Neural progenitor cell (in vitro differentiated cells): ENCODE measurements at regions not wholly inside any gene's neighbourhood (a gene's known extent, or its start where the extent isn't known, plus 50 kb on each side); places are given as distances from the start of the nearest gene placed in this dataset.

ENCODE experiments used
- DNase-seq: peaks from one replicate; pipeline ENCODE4 v3.0.0-alpha.2; 2016; ENCODE audit warnings: low spot score
- H2AFZ ChIP-seq: fragments of 200-600 bp; sonication (generic); replicated peaks from 2 replicates; pipeline ENCODE4 v1.6.1; 2016; ENCODE audit warnings: antibody characterized with exemption
- H3F3A ChIP-seq: fragments of 200-600 bp; sonication (generic); 2 replicates; pipeline ENCODE4 v1.6.1; 2016; ENCODE audit warnings: antibody characterized with exemption, low read depth
- H3K27ac ChIP-seq: fragments of 200-600 bp; sonication (generic); 2 replicates; pipeline ENCODE4 v1.5.1; 2016; ENCODE audit warnings: mild to moderate bottlenecking
- H3K27me3 ChIP-seq: fragments of 200-600 bp; sonication (generic); 2 replicates; pipeline ENCODE4 v1.6.1; 2016; ENCODE audit warnings: mild to moderate bottlenecking, moderate library complexity
- H3K36me3 ChIP-seq: fragments of 200-600 bp; sonication (generic); 2 replicates; pipeline ENCODE4 v1.5.1; 2016
- H3K4me1 ChIP-seq: fragments of 200-600 bp; sonication (generic); 2 replicates; pipeline ENCODE4 v1.6.1; 2016; ENCODE audit warnings: mixed run types
- H3K4me2 ChIP-seq: fragments of 200-600 bp; sonication (generic); 2 replicates; pipeline ENCODE4 v1.6.1; 2016
- H3K4me3 ChIP-seq: fragments of 200-600 bp; sonication (generic); 2 replicates; pipeline ENCODE4 v1.5.1; 2016
- H3K79me2 ChIP-seq: fragments of 200-600 bp; sonication (generic); 2 replicates; pipeline ENCODE4 v1.6.1; 2016; ENCODE audit warnings: low read depth
- H3K9ac ChIP-seq: fragments of 200-600 bp; sonication (generic); 2 replicates; pipeline ENCODE4 v1.6.1; 2016
- H3K9me3 ChIP-seq: fragments of 200-600 bp; sonication (generic); 2 replicates; pipeline ENCODE4 v1.5.1; 2016; ENCODE audit warnings: low read depth
- H4K20me1 ChIP-seq: fragments of 200-600 bp; sonication (generic); 2 replicates; pipeline ENCODE4 v1.6.1; 2016; ENCODE audit warnings: low read depth
- H3K27ac Mint-ChIP-seq: 3 replicates; pipeline ENCODE4 v1.8.0; 2021; ENCODE audit warnings: mixed read lengths
- H3K27me3 Mint-ChIP-seq: 2 replicates; pipeline ENCODE4 v1.8.0; 2022; ENCODE audit warnings: low read depth, mild to moderate bottlenecking, inconsistent platforms, moderate library complexity, mixed read lengths; ENCODE audit not compliant: insufficient read depth
- H3K36me3 Mint-ChIP-seq: 3 replicates; pipeline ENCODE4 v1.8.0; 2021; ENCODE audit warnings: mixed read lengths
- H3K4me1 Mint-ChIP-seq: 3 replicates; pipeline ENCODE4 v1.8.0; 2021; ENCODE audit warnings: mixed read lengths
- H3K4me3 Mint-ChIP-seq: 3 replicates; pipeline ENCODE4 v1.8.0; 2021; ENCODE audit warnings: mild to moderate bottlenecking, moderate library complexity, mixed read lengths
- H3K9me3 Mint-ChIP-seq: 3 replicates; pipeline ENCODE4 v1.8.0; 2020; ENCODE audit warnings: mixed read lengths
- EZH2 ChIP-seq: fragments of 200-600 bp; sonication (generic); IDR thresholded peaks from 2 replicates; pipeline ENCODE4 v1.6.1; 2017; ENCODE audit warnings: antibody characterized with exemption, mild to moderate bottlenecking, moderate library complexity
- EZH2phosphoT487 ChIP-seq: fragments of 200-600 bp; sonication (generic); IDR thresholded peaks from 2 replicates; pipeline ENCODE4 v1.6.1; 2017; ENCODE audit warnings: antibody characterized with exemption
- TF ChIP-seq, protein P1 (sequence below): fragments of 200-600 bp; sonication (generic); IDR thresholded peaks from 2 replicates; pipeline ENCODE4 v1.5.1; 2017; ENCODE audit warnings: antibody characterized with exemption, mild to moderate bottlenecking

DNA sequence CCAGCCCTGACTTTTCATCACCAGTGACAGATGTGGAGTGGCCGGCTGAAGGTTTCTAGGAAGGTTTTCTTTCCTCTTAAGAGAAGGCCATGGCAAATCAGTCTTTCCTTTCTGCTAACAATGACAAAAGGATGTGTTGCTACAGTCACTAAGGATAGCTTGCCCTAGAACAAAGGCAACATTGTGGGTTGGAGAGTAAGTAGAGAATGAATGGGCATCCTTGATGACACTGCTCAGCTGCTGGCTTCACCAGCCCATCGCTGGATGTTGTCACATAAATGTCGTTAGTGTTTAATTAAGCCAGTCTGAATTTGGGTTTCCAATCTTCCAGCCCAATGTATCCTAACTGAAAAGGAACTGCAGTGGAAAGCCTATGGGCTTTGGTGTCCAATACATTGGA, 168.4 kb downstream of the ZIC5 start:
- H3K79me2 ChIP-seq, result no peaks in the 10 kb centered on the region
- Mint-ChIP-seq H3K9me3 (no peaks in the 10 kb centered on the region), H3K36me3 (peaks cover 15% of the 10 kb centered on the region), H3K4me1 (peaks cover 76% of the 10 kb centered on the region), H3K27me3 (peaks cover 2% of the 10 kb centered on the region), H3K4me3 (no peak overlapping the region), H3K27ac (no peak overlapping the region)
- H3K4me1 ChIP-seq, result peaks cover 61% of the 10 kb centered on the region
- no peak overlapping the region for H3K27ac ChIP-seq
- no peaks in the 10 kb centered on the region for H3K27me3 ChIP-seq
- no peaks in the 10 kb centered on the region for H3K9me3 ChIP-seq
- TF ChIP-seq EZH2phosphoT487, result no peak
- TF ChIP-seq, protein P1, sequence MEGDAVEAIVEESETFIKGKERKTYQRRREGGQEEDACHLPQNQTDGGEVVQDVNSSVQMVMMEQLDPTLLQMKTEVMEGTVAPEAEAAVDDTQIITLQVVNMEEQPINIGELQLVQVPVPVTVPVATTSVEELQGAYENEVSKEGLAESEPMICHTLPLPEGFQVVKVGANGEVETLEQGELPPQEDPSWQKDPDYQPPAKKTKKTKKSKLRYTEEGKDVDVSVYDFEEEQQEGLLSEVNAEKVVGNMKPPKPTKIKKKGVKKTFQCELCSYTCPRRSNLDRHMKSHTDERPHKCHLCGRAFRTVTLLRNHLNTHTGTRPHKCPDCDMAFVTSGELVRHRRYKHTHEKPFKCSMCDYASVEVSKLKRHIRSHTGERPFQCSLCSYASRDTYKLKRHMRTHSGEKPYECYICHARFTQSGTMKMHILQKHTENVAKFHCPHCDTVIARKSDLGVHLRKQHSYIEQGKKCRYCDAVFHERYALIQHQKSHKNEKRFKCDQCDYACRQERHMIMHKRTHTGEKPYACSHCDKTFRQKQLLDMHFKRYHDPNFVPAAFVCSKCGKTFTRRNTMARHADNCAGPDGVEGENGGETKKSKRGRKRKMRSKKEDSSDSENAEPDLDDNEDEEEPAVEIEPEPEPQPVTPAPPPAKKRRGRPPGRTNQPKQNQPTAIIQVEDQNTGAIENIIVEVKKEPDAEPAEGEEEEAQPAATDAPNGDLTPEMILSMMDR, result no peak
- no peak for TF ChIP-seq EZH2
- no peaks in the 10 kb centered on the region for H3K36me3 ChIP-seq
- H3K4me2 ChIP-seq, result peak overlapping the region; percentile 41
- no peak overlapping the region for H3K4me3 ChIP-seq
- no peak for DNase-seq
- no peak overlapping the region for H3K9ac ChIP-seq
- no peaks in the 10 kb centered on the region for H4K20me1 ChIP-seq
- H2AFZ ChIP-seq, result no peak overlapping the region
- H3F3A ChIP-seq, result peaks cover 39% of the 10 kb centered on the region

DNA sequence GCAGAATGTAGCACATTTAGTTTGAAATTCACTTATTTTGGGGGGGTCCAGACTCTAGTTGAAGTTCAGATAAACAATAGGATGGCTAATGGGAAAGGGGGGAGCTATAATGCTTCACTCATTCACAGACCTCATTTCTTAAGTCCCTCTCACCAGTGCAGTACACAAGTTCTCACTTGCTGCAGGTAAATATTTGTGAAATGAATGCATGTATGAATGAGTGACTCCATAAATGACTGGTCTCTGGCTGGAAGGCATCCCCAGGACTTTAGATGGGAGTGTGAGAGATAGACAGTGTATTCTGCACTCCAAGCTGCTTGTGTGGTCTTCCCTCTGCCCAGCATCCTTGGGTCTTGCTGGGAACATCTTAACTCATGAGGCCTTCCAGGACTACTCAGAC, 169.2 kb downstream of the ZIC5 start:
- peaks cover 80% of the 10 kb centered on the region for H3K4me1 Mint-ChIP-seq
- no peak overlapping the region for H3K4me3 ChIP-seq
- no peak for DNase-seq
- no peak overlapping the region for H3K4me2 ChIP-seq
- H3K27me3 ChIP-seq, result no peaks in the 10 kb centered on the region
- H3K79me2 ChIP-seq, result no peaks in the 10 kb centered on the region
- no peak overlapping the region for H3K27ac ChIP-seq
- no peak overlapping the region for H3K9ac ChIP-seq
- no peaks in the 10 kb centered on the region for H3K9me3 Mint-ChIP-seq
- no peaks in the 10 kb centered on the region for H3K36me3 ChIP-seq
- H3F3A ChIP-seq, result peaks cover 46% of the 10 kb centered on the region
- H3K27ac Mint-ChIP-seq, result no peak overlapping the region
- no peaks in the 10 kb centered on the region for H4K20me1 ChIP-seq
- peaks cover 68% of the 10 kb centered on the region for H3K4me1 ChIP-seq
- H3K4me3 Mint-ChIP-seq, result peak overlapping the region; percentile 30
- H3K36me3 Mint-ChIP-seq, result peaks cover 14% of the 10 kb centered on the region
- H3K27me3 Mint-ChIP-seq, result peaks cover 2% of the 10 kb centered on the region
- TF ChIP-seq, protein P1, result no peak
- TF ChIP-seq EZH2 (no peak), EZH2phosphoT487 (no peak)
- H2AFZ ChIP-seq, result no peak overlapping the region
- H3K9me3 ChIP-seq, result no peaks in the 10 kb centered on the region

DNA sequence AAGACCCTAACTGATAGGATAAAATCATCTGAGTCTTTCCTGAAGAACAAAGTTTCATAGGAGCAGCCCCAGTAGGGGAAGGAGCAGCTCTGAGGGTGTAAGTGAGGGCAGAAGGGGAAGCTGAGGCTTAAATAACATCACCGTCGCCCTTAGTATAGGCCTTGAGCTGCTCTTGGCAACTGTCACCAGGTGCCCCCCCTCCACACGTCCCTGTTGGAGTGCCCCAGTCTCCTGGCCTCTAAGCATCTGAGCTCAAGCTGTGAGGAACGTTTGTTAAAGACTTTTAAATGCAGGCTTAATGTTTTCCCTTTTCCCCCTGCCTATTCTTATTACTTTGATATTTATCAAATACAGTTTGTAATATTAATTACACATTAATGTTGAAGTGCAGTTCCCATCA, 170.6 kb downstream of the ZIC5 start:
- Mint-ChIP-seq H3K27ac (no peak overlapping the region), H3K9me3 (no peaks in the 10 kb centered on the region), H3K4me1 (peaks cover 75% of the 10 kb centered on the region), H3K36me3 (peaks cover 10% of the 10 kb centered on the region), H3K4me3 (no peak overlapping the region), H3K27me3 (peaks cover 2% of the 10 kb centered on the region)
- Histone ChIP-seq H3K79me2 (no peaks in the 10 kb centered on the region), H3K27ac (no peak overlapping the region), H3K4me2 (peak overlapping the region; percentile 51), H2AFZ (no peak overlapping the region), H3K4me3 (no peak overlapping the region), H3K27me3 (no peaks in the 10 kb centered on the region), H4K20me1 (no peaks in the 10 kb centered on the region), H3K36me3 (no peaks in the 10 kb centered on the region), H3K9me3 (no peaks in the 10 kb centered on the region), H3K4me1 (peaks cover 62% of the 10 kb centered on the region), H3F3A (peaks cover 55% of the 10 kb centered on the region), H3K9ac (no peak overlapping the region)
- DNase-seq, result peak; percentile 50
- TF ChIP-seq EZH2 (no peak), EZH2phosphoT487 (no peak)
- TF ChIP-seq, protein P1, result no peak
